ENCODE measurements at regions not wholly inside any gene's neighbourhood (a gene's known extent, or its start where the extent isn't known, plus 50 kb on each side); places are given as distances from the start of the nearest gene placed in this dataset.

DNA sequence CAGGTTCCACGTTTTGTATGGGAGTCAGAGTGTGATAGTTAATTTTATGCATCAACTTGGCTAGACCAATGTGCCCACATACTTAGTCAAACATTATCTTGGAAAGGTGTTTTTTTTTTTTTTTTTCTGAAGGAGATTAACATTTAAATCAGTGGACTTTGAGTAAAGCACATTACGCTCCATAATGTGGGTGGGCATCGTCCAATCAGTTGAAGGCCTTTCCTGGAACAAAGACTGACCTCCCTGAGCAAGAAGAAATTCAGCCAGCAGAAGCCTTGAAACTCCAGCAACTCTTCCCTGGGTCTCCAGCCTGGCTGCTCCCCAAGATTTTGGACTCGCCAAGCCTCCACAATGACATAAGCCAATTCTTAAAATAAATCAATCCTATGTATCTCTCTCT, 711.4 kb downstream of the MTRR start:
- H3K9ac ChIP-seq (ENCODE audit: low read depth, low read length), result no peak overlapping the region
- H3K27me3 ChIP-seq (ENCODE audit: control insufficient read depth, insufficient read depth, low read length), result no peaks in the 10 kb centered on the region
- H3K36me3 ChIP-seq (ENCODE audit: control insufficient read depth, insufficient read depth, low read length), result no peaks in the 10 kb centered on the region
- no peaks in the 10 kb centered on the region for H3K9me3 ChIP-seq (ENCODE audit: control insufficient read depth, insufficient read depth, low read length)
- H3K27ac ChIP-seq (ENCODE audit: low read depth, low read length), result no peak overlapping the region
- H3K4me3 ChIP-seq (ENCODE audit: low read depth, low read length), result no peak overlapping the region
- no peaks in the 10 kb centered on the region for H3K4me1 ChIP-seq (ENCODE audit: control insufficient read depth, insufficient read depth, low read length)

DNA sequence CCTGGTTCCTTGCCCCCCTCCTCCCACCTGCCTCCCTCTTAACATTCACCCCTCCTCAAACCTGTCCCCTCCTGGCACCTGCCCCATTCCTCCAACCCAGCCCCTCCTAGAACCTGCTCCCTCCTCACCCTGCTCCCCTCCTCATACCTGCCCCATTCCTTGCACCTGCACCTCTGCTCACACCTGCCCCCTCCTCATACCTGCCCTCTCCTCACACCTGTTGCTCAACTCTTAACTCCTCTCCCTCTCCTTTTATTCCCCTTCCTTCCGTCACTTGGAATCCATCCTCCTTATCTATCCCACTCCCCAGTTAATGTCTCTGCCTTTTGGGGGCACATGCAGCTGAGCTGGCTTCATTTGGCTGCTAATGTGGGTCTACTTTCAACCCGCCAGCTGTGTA, 712.1 kb downstream of the MTRR start:
- H3K27ac ChIP-seq (ENCODE audit: low read depth, low read length), result no peak overlapping the region
- H3K36me3 ChIP-seq (ENCODE audit: control insufficient read depth, insufficient read depth, low read length), result no peaks in the 10 kb centered on the region
- H3K4me1 ChIP-seq (ENCODE audit: control insufficient read depth, insufficient read depth, low read length), result no peaks in the 10 kb centered on the region
- no peaks in the 10 kb centered on the region for H3K9me3 ChIP-seq (ENCODE audit: control insufficient read depth, insufficient read depth, low read length)
- no peak overlapping the region for H3K4me3 ChIP-seq (ENCODE audit: low read depth, low read length)
- no peaks in the 10 kb centered on the region for H3K27me3 ChIP-seq (ENCODE audit: control insufficient read depth, insufficient read depth, low read length)
- no peak overlapping the region for H3K9ac ChIP-seq (ENCODE audit: low read depth, low read length)

DNA sequence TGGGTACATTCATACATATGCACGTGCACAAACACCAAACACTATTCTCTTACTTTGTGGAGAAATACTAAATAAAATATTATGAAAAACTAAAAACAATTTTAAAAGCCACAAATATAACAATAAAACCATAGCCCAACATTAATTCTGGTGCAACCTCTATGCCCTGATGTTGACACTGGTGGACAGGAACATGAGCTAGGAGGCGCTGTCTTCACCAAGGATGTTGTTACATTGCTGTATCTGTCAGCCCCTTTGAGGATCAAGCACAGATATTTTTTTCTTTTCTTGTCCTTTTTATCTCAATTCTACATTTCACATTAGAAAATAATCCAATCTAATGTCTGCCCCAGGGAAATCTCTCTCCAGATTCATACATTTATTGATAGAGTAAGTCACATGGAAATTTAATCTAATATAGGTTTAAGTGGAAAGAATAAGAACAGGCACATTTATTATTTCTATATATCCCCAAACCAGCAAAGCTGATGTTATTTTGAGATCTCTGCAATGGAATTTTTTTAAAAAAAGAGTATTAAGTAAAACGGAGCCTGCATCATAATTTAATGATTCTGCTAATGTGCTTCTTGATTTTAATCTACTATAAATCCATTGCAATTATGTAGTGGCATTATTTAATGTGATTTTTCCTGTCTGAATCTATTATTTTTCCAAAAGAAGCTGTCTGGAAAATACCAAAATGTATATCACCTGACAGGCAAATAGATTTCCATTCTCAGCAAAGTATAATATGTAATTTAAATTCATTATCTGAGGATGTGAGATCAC, 716.5 kb downstream of the MTRR start:
- no peak overlapping the region for H3K27ac ChIP-seq (ENCODE audit: low read depth, low read length)
- no peaks in the 10 kb centered on the region for H3K4me1 ChIP-seq (ENCODE audit: control insufficient read depth, insufficient read depth, low read length)
- H3K9ac ChIP-seq (ENCODE audit: low read depth, low read length), result no peak overlapping the region
- no peaks in the 10 kb centered on the region for H3K36me3 ChIP-seq (ENCODE audit: control insufficient read depth, insufficient read depth, low read length)
- H3K4me3 ChIP-seq (ENCODE audit: low read depth, low read length), result no peak overlapping the region
- no peaks in the 10 kb centered on the region for H3K27me3 ChIP-seq (ENCODE audit: control insufficient read depth, insufficient read depth, low read length)
- 0 out of 2 replicates have a peak, but pooled peaks cover 2% of the 10 kb centered on the region for H3K9me3 ChIP-seq (ENCODE audit: control insufficient read depth, insufficient read depth, low read length)

GRCh38 chr5:8590959-8591358, 722.0 kb downstream of the MTRR start:
- Histone ChIP-seq H3K27ac (ENCODE audit: low read depth, low read length) (no peak overlapping the region), H3K4me3 (ENCODE audit: low read depth, low read length) (no peak overlapping the region), H3K4me1 (ENCODE audit: control insufficient read depth, insufficient read depth, low read length) (0 out of 2 replicates have a peak, but pooled peaks cover 4% of the 10 kb centered on the region), H3K9me3 (ENCODE audit: control insufficient read depth, insufficient read depth, low read length) (0 out of 2 replicates have a peak, but pooled peaks cover 2% of the 10 kb centered on the region), H3K27me3 (ENCODE audit: control insufficient read depth, insufficient read depth, low read length) (no peaks in the 10 kb centered on the region), H3K9ac (ENCODE audit: low read depth, low read length) (no peak overlapping the region), H3K36me3 (ENCODE audit: control insufficient read depth, insufficient read depth, low read length) (no peaks in the 10 kb centered on the region)

- H3K27ac ChIP-seq (ENCODE audit: low read depth, low read length), result no peak overlapping the region
- H3K36me3 ChIP-seq (ENCODE audit: control insufficient read depth, insufficient read depth, low read length), result no peaks in the 10 kb centered on the region
- H3K4me3 ChIP-seq (ENCODE audit: low read depth, low read length), result no peak overlapping the region
- H3K4me1 ChIP-seq (ENCODE audit: control insufficient read depth, insufficient read depth, low read length), result no peaks in the 10 kb centered on the region
- no peak overlapping the region for H3K9ac ChIP-seq (ENCODE audit: low read depth, low read length)
- H3K9me3 ChIP-seq (ENCODE audit: control insufficient read depth, insufficient read depth, low read length), result no peaks in the 10 kb centered on the region
- no peaks in the 10 kb centered on the region for H3K27me3 ChIP-seq (ENCODE audit: control insufficient read depth, insufficient read depth, low read length)
Observed at GRCh38 chr5:8598356-8598755, 729.4 kb downstream of the MTRR start.

GRCh38 chr5:8598996-8599395, 730.0 kb downstream of the MTRR start:
- H3K4me3 ChIP-seq (ENCODE audit: low read depth, low read length), result no peak overlapping the region
- no peaks in the 10 kb centered on the region for H3K36me3 ChIP-seq (ENCODE audit: control insufficient read depth, insufficient read depth, low read length)
- H3K9me3 ChIP-seq (ENCODE audit: control insufficient read depth, insufficient read depth, low read length), result no peaks in the 10 kb centered on the region
- no peaks in the 10 kb centered on the region for H3K27me3 ChIP-seq (ENCODE audit: control insufficient read depth, insufficient read depth, low read length)
- no peak overlapping the region for H3K27ac ChIP-seq (ENCODE audit: low read depth, low read length)
- no peak overlapping the region for H3K9ac ChIP-seq (ENCODE audit: low read depth, low read length)
- no peaks in the 10 kb centered on the region for H3K4me1 ChIP-seq (ENCODE audit: control insufficient read depth, insufficient read depth, low read length)

GRCh38 chr5:8600843-8601242, 731.9 kb downstream of the MTRR start:
- H3K36me3 ChIP-seq (ENCODE audit: control insufficient read depth, insufficient read depth, low read length), result no peaks in the 10 kb centered on the region
- H3K4me1 ChIP-seq (ENCODE audit: control insufficient read depth, insufficient read depth, low read length), result no peaks in the 10 kb centered on the region
- H3K27me3 ChIP-seq (ENCODE audit: control insufficient read depth, insufficient read depth, low read length), result no peaks in the 10 kb centered on the region
- H3K4me3 ChIP-seq (ENCODE audit: low read depth, low read length), result no peak overlapping the region
- H3K9me3 ChIP-seq (ENCODE audit: control insufficient read depth, insufficient read depth, low read length), result no peaks in the 10 kb centered on the region
- H3K9ac ChIP-seq (ENCODE audit: low read depth, low read length), result no peak overlapping the region
- no peak overlapping the region for H3K27ac ChIP-seq (ENCODE audit: low read depth, low read length)

- Histone ChIP-seq H3K4me1 (ENCODE audit: control insufficient read depth, insufficient read depth, low read length) (no peaks in the 10 kb centered on the region), H3K4me3 (ENCODE audit: low read depth, low read length) (no peak overlapping the region), H3K36me3 (ENCODE audit: control insufficient read depth, insufficient read depth, low read length) (no peaks in the 10 kb centered on the region), H3K9ac (ENCODE audit: low read depth, low read length) (no peak overlapping the region), H3K27me3 (ENCODE audit: control insufficient read depth, insufficient read depth, low read length) (no peaks in the 10 kb centered on the region), H3K27ac (ENCODE audit: low read depth, low read length) (no peak overlapping the region), H3K9me3 (ENCODE audit: control insufficient read depth, insufficient read depth, low read length) (no peaks in the 10 kb centered on the region)
Observed at GRCh38 chr5:8601831-8602354, 732.9 kb downstream of the MTRR start.

DNA sequence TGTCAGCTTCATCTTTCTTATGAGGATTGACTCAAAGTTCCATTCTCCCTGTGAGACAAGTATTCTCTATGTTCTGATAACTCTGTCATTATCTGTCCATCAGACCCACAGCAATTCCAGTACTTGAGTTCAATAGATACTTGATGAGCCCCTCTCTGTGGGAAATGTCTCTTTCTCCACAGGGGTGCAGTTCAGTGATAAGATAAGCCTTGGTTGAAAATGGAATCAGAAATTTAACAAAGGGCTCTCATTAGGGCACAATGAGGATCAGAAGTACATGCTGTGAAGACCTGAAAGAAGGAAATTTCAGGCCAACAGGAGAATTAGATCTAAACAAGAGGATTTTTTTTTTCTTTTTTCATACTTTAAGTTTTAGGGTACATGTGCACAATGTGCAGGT, 737.3 kb downstream of the MTRR start:
- Histone ChIP-seq H3K36me3 (ENCODE audit: control insufficient read depth, insufficient read depth, low read length) (no peaks in the 10 kb centered on the region), H3K9me3 (ENCODE audit: control insufficient read depth, insufficient read depth, low read length) (no peaks in the 10 kb centered on the region), H3K4me3 (ENCODE audit: low read depth, low read length) (no peak overlapping the region), H3K27ac (ENCODE audit: low read depth, low read length) (no peak overlapping the region), H3K4me1 (ENCODE audit: control insufficient read depth, insufficient read depth, low read length) (peaks cover 10% of the 10 kb centered on the region), H3K27me3 (ENCODE audit: control insufficient read depth, insufficient read depth, low read length) (no peaks in the 10 kb centered on the region), H3K9ac (ENCODE audit: low read depth, low read length) (no peak overlapping the region)

DNA sequence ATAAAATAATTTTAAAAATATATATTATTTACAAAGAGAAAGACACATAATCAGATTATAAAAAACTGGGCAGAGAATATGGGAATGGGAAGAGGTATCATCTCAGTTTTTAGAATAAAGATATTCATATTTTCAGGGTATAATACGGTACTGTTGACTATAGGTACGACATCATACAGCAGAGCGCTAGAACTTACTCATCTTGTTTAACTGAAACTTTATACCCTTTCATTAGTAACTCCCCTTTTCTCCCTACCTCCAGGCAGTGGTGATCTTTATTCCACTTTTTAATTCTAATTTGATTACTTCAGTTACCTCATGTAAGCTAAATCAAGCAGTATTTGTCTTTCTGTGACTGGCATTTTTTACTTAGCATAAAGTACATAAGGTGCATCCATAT, 742.1 kb downstream of the MTRR start:
- Histone ChIP-seq H3K27ac (ENCODE audit: low read depth, low read length) (no peak overlapping the region), H3K36me3 (ENCODE audit: control insufficient read depth, insufficient read depth, low read length) (no peaks in the 10 kb centered on the region), H3K4me3 (ENCODE audit: low read depth, low read length) (no peak overlapping the region), H3K9ac (ENCODE audit: low read depth, low read length) (no peak overlapping the region), H3K9me3 (ENCODE audit: control insufficient read depth, insufficient read depth, low read length) (no peaks in the 10 kb centered on the region), H3K27me3 (ENCODE audit: control insufficient read depth, insufficient read depth, low read length) (no peaks in the 10 kb centered on the region), H3K4me1 (ENCODE audit: control insufficient read depth, insufficient read depth, low read length) (peaks cover 10% of the 10 kb centered on the region)

DNA sequence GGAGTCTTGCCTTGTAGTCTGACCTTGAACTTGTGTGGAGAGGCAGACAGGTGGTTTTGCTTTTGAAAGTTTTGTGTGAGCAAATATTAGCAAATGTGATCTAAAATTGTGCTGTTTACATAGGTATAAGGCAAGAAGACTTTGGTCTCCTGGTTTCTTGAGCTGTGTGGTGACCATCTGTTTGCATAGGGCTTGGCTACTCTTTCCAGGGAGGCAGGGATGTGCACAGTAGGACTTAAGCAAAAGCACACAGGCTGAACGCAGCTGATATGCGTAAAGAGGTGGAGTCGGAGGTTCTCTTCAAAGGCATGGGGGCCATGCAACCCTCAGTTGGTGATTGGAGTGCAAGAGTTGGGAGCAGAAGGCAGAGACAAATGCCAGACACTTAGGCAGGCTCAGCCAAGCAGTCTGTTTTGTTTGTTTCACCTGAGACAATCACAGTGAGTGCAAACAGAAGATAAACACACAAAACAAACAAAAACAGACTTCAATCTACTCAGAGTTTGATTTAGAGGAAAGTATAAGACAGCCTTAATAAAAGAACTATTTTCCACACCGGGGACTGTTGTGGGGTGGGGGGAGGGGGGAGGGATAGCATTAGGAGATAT, 744.2 kb downstream of the MTRR start:
- Histone ChIP-seq H3K4me1 (ENCODE audit: control insufficient read depth, insufficient read depth, low read length) (peaks cover 10% of the 10 kb centered on the region), H3K9me3 (ENCODE audit: control insufficient read depth, insufficient read depth, low read length) (no peaks in the 10 kb centered on the region), H3K27me3 (ENCODE audit: control insufficient read depth, insufficient read depth, low read length) (no peaks in the 10 kb centered on the region), H3K36me3 (ENCODE audit: control insufficient read depth, insufficient read depth, low read length) (no peaks in the 10 kb centered on the region), H3K27ac (ENCODE audit: low read depth, low read length) (no peak overlapping the region), H3K4me3 (ENCODE audit: low read depth, low read length) (no peak overlapping the region), H3K9ac (ENCODE audit: low read depth, low read length) (no peak overlapping the region)
